ENCODE measurements at regions not wholly inside any gene's neighbourhood (a gene's known extent, or its start where the extent isn't known, plus 50 kb on each side); places are given as distances from the start of the nearest gene placed in this dataset.

GRCh38 chr6:14819840-14820420, 425.9 kb upstream of the JARID2 start:
- Histone ChIP-seq H3K4me1 (no peaks in the 10 kb centered on the region), H3K36me3 (replicated peaks in 1 of 2; ENCODE audit: insufficient read depth in 1 of 2, low read depth in 2 of 2) (no peaks in the 10 kb centered on the region), H3K27me3 (no peaks in the 10 kb centered on the region), H3K27ac (no peak overlapping the region), H3K9me3 (no peaks in the 10 kb centered on the region), H3K4me3 (no peak overlapping the region)
- WGBS, 2 donors: 87 to 88% methylated on average over 12 of the region's 12 CpGs
- DNase-seq (no peak), ATAC-seq (no peak)
- TF ChIP-seq POLR2A (IDR thresholded peaks at IDR 0.05): no peak
- TF ChIP-seq CTCF (IDR thresholded peaks at IDR 0.05): no peak
- intact Hi-C loops (cut with DNase I): no loop called here

- 48 to 52% methylated on average over 4 of the region's 4 CpGs for WGBS, 2 donors
- ATAC-seq: no peak
Observed at GRCh38 chr6:14822012-14822553, 423.8 kb upstream of the JARID2 start.

GRCh38 chr6:14822679-14823078, 423.2 kb upstream of the JARID2 start:
- 57 to 58% methylated on average over 7 of the region's 7 CpGs for WGBS, 2 donors
- TF ChIP-seq POLR2A (IDR thresholded peaks at IDR 0.05) (no peak), CTCF (IDR thresholded peaks at IDR 0.05) (no peak)
- intact Hi-C loops (cut with DNase I): no loop called here

More at GRCh38 chr6:14822012-14822553, 423.8 kb upstream of the JARID2 start:
- intact Hi-C loops (cut with DNase I): no loop called here
- H3K4me1 ChIP-seq: no peaks in the 10 kb centered on the region
- no peaks in the 10 kb centered on the region for H3K9me3 ChIP-seq
- no peak for TF ChIP-seq POLR2A (IDR thresholded peaks at IDR 0.05)
- TF ChIP-seq CTCF (IDR thresholded peaks at IDR 0.05): no peak
- H3K27me3 ChIP-seq: no peaks in the 10 kb centered on the region
- H3K4me3 ChIP-seq: no peak overlapping the region
- no peak overlapping the region for H3K27ac ChIP-seq
- H3K36me3 ChIP-seq (replicated peaks in 1 of 2; ENCODE audit: insufficient read depth in 1 of 2, low read depth in 2 of 2): no peaks in the 10 kb centered on the region
- DNase-seq: no peak

GRCh38 chr6:14824060-14824459, 421.8 kb upstream of the JARID2 start:
- no peak overlapping the region for H3K27ac ChIP-seq
- ATAC-seq (no peak), DNase-seq (no peak)
- 50 to 51% methylated on average over 5 of the region's 5 CpGs for WGBS, 2 donors
- intact Hi-C loops (cut with DNase I): no loop called here
- no peaks in the 10 kb centered on the region for H3K27me3 ChIP-seq
- no peak for TF ChIP-seq CTCF (IDR thresholded peaks at IDR 0.05)
- no peak for TF ChIP-seq POLR2A (IDR thresholded peaks at IDR 0.05)
- H3K4me1 ChIP-seq: no peaks in the 10 kb centered on the region
- H3K4me3 ChIP-seq: no peak overlapping the region
- H3K9me3 ChIP-seq: no peaks in the 10 kb centered on the region
- H3K36me3 ChIP-seq (replicated peaks in 1 of 2; ENCODE audit: insufficient read depth in 1 of 2, low read depth in 2 of 2): no peaks in the 10 kb centered on the region

More at GRCh38 chr6:14822679-14823078, 423.2 kb upstream of the JARID2 start:
- Histone ChIP-seq H3K36me3 (replicated peaks in 1 of 2; ENCODE audit: insufficient read depth in 1 of 2, low read depth in 2 of 2) (no peaks in the 10 kb centered on the region), H3K4me1 (no peaks in the 10 kb centered on the region), H3K4me3 (no peak overlapping the region), H3K27me3 (no peaks in the 10 kb centered on the region), H3K9me3 (no peaks in the 10 kb centered on the region), H3K27ac (no peak overlapping the region)
- no peak for DNase-seq
- ATAC-seq: no peak

All from body of pancreas (tissue), 4 donors.